ENCODE measurements at regions not wholly inside any gene's neighbourhood (a gene's known extent, or its start where the extent isn't known, plus 50 kb on each side); places are given as distances from the start of the nearest gene placed in this dataset.

GRCh38 chr5:124549891-124550436, 196.5 kb downstream of the ZNF608 start:
- TF ChIP-seq CTCF (IDR thresholded peaks at IDR 0.05; ENCODE audit: low read depth, low read length, missing input control) (no peak), RXRA (IDR thresholded peaks at IDR 0.05) (no peak), ZBTB33 (IDR thresholded peaks at IDR 0.05) (no peak), RAD21 (IDR thresholded peaks at IDR 0.05) (no peak)
